Fibroblast of lung (primary cell): ENCODE measurements at regions not wholly inside any gene's neighbourhood (a gene's known extent, or its start where the extent isn't known, plus 50 kb on each side); places are given as distances from the start of the nearest gene placed in this dataset.

Source experiments
- DNase-seq, 2 donors: peaks; one replicate each; pipeline versions ENCODE4 v3.0.0 to v3.0.0-alpha.2; 2010; ENCODE audit warnings: low read depth in 2 of 2
- H2AFZ ChIP-seq: 2 replicates; pipeline ENCODE4 v1.5.1; 2012; ENCODE audit warnings: low read length, control low read depth, inconsistent platforms
- H3K27ac ChIP-seq: 2 replicates; pipeline ENCODE4 v1.5.1; 2011; ENCODE audit warnings: low read length, control low read depth; ENCODE audit not compliant: insufficient read depth
- H3K27me3 ChIP-seq: 2 replicates; pipeline ENCODE4 v1.5.1; 2011; ENCODE audit warnings: mild to moderate bottlenecking, low read length; ENCODE audit not compliant: control insufficient read depth, insufficient read depth
- H3K36me3 ChIP-seq: 2 replicates; pipeline ENCODE4 v1.5.1; 2011; ENCODE audit warnings: low read length; ENCODE audit not compliant: control insufficient read depth, insufficient read depth
- H3K4me1 ChIP-seq: 2 replicates; pipeline ENCODE4 v1.5.1; 2011; ENCODE audit warnings: low read length; ENCODE audit not compliant: control insufficient read depth, insufficient read depth; ENCODE audit errors: extremely low read depth
- H3K4me2 ChIP-seq: 2 replicates; pipeline ENCODE4 v1.5.1; 2011; ENCODE audit warnings: low read length, control low read depth; ENCODE audit not compliant: insufficient read depth; ENCODE audit errors: extremely low read depth
- H3K4me3 ChIP-seq, 4 experiments: fragments of 200-600 bp in 1 of 4; sonication (generic) in 1 of 4; replicated peaks in 1 of 4; 2 replicates each; pipeline ENCODE4 v1.5.1; 2011 to 2016; ENCODE audit warnings: low read length in 4 of 4, low read depth in 3 of 4, mild to moderate bottlenecking in 3 of 4, control low read depth in 2 of 4, inconsistent platforms in 1 of 4, mixed read lengths in 1 of 4; ENCODE audit not compliant: insufficient read depth in 1 of 4; ENCODE audit errors: control extremely low read depth in 1 of 4
- H3K79me2 ChIP-seq: 2 replicates; pipeline ENCODE4 v1.5.1; 2012; ENCODE audit warnings: mild to moderate bottlenecking, low read length, inconsistent platforms; ENCODE audit not compliant: control insufficient read depth, insufficient read depth
- H3K9ac ChIP-seq: 2 replicates; pipeline ENCODE4 v1.5.1; 2011; ENCODE audit warnings: mild to moderate bottlenecking, low read length, control low read depth; ENCODE audit not compliant: insufficient read depth
- H3K9me3 ChIP-seq: 2 replicates; pipeline ENCODE4 v1.5.1; 2012; ENCODE audit warnings: low read depth, low read length; ENCODE audit not compliant: control insufficient read depth, insufficient read depth
- H4K20me1 ChIP-seq: 2 replicates; pipeline ENCODE4 v1.5.1; 2011; ENCODE audit warnings: low read length; ENCODE audit not compliant: control insufficient read depth, insufficient read depth; ENCODE audit errors: extremely low read depth
- CTCF ChIP-seq, 2 donors: IDR thresholded peaks in 1 of 2; conservative IDR thresholded peaks in 1 of 2; 1 replicate in 1 of 2; 2 replicates in 1 of 2; pipeline ENCODE4 v1.5.1; 2011 to 2012; ENCODE audit warnings: low read length in 2 of 2, control low read depth in 1 of 2, inconsistent platforms in 1 of 2, low read depth in 1 of 2, mild to moderate bottlenecking in 1 of 2
- EZH2 ChIP-seq: IDR thresholded peaks from 2 replicates; pipeline ENCODE4 v1.5.1; 2012; ENCODE audit warnings: low read length, control low read depth, mild to moderate bottlenecking; ENCODE audit errors: missing control alignments

GRCh38 chr14:71497645-71498086 is 434.6 kb upstream of the RGS6 start:
- H2AFZ ChIP-seq: no peak overlapping the region
- peak overlapping the region in 1 of 4 experiments; percentile 5 for H3K4me3 ChIP-seq
- H3K27me3 ChIP-seq: no peaks in the 10 kb centered on the region
- H3K4me2 ChIP-seq: no peak overlapping the region
- TF ChIP-seq CTCF (conservative IDR thresholded peaks at IDR 0.05 in 1 of 2, IDR thresholded peaks at IDR 0.05 in 1 of 2; ENCODE audit: low read depth in 1 of 2, low read length in 2 of 2) (no peak), EZH2 (no peak)
- no peaks in the 10 kb centered on the region for H3K36me3 ChIP-seq
- peak; percentile 47 to 87 for DNase-seq
- H3K79me2 ChIP-seq: no peaks in the 10 kb centered on the region
- no peaks in the 10 kb centered on the region for H4K20me1 ChIP-seq
- H3K4me1 ChIP-seq: no peaks in the 10 kb centered on the region
- no peaks in the 10 kb centered on the region for H3K9me3 ChIP-seq
- no peak overlapping the region for H3K9ac ChIP-seq
- H3K27ac ChIP-seq: no peak overlapping the region

- no peak overlapping the region for H3K9ac ChIP-seq
- peak; percentile 46 to 76 for DNase-seq
- no peak overlapping the region for H3K4me3 ChIP-seq
- no peaks in the 10 kb centered on the region for H3K27me3 ChIP-seq
- H2AFZ ChIP-seq: no peak overlapping the region
- H3K9me3 ChIP-seq: no peaks in the 10 kb centered on the region
- H3K4me2 ChIP-seq: peak overlapping the region; percentile 9
- no peak for TF ChIP-seq EZH2
- no peak for TF ChIP-seq CTCF (conservative IDR thresholded peaks at IDR 0.05 in 1 of 2, IDR thresholded peaks at IDR 0.05 in 1 of 2; ENCODE audit: low read depth in 1 of 2, low read length in 2 of 2)
- H3K27ac ChIP-seq: no peak overlapping the region
- H3K4me1 ChIP-seq: no peaks in the 10 kb centered on the region
- no peaks in the 10 kb centered on the region for H3K79me2 ChIP-seq
- no peaks in the 10 kb centered on the region for H3K36me3 ChIP-seq
- H4K20me1 ChIP-seq: no peaks in the 10 kb centered on the region
Observed at GRCh38 chr14:71498212-71498611, 434.0 kb upstream of the RGS6 start.

- no peaks in the 10 kb centered on the region for H3K79me2 ChIP-seq
- H3K9ac ChIP-seq: no peak overlapping the region
- H4K20me1 ChIP-seq: no peaks in the 10 kb centered on the region
- H3K4me2 ChIP-seq: no peak overlapping the region
- H3K27ac ChIP-seq: no peak overlapping the region
- H3K9me3 ChIP-seq: no peaks in the 10 kb centered on the region
- no peak overlapping the region for H3K4me3 ChIP-seq
- no peaks in the 10 kb centered on the region for H3K4me1 ChIP-seq
- H3K27me3 ChIP-seq: no peaks in the 10 kb centered on the region
- no peak overlapping the region for H2AFZ ChIP-seq
- no peak for TF ChIP-seq EZH2
- no peak for TF ChIP-seq CTCF (conservative IDR thresholded peaks at IDR 0.05 in 1 of 2, IDR thresholded peaks at IDR 0.05 in 1 of 2; ENCODE audit: low read depth in 1 of 2, low read length in 2 of 2)
- H3K36me3 ChIP-seq: no peaks in the 10 kb centered on the region
- DNase-seq: no peak
Observed at GRCh38 chr14:71499018-71499417, 433.2 kb upstream of the RGS6 start.
